Gastrocnemius medialis (tissue), 4 donors: ENCODE measurements at regions not wholly inside any gene's neighbourhood (a gene's known extent, or its start where the extent isn't known, plus 50 kb on each side); places are given as distances from the start of the nearest gene placed in this dataset.

Experiments used
- ATAC-seq, 2 donors: fragments of 150-250 bp; one replicate each; pipeline ENCODE4 v1.9.1; 2016
- DNase-seq, 2 donors: peaks; one replicate each; pipeline ENCODE4 v3.0.0-alpha.2; 2019
- H3K27ac ChIP-seq, 4 donors: fragments of 200-600 bp; sonication (generic); 1 replicate in 1 of 4; 2 replicates in 3 of 4; pipeline ENCODE4 v1.5.1; 2016 to 2018; ENCODE audit warnings: mild to moderate bottlenecking in 2 of 4, moderate library complexity in 1 of 4
- H3K27me3 ChIP-seq, 3 donors: fragments of 200-600 bp; sonication (generic) in 2 of 3; 1 replicate in 1 of 3; 2 replicates in 2 of 3; pipeline versions ENCODE4 v1.5.1 to v1.6.0; 2016 to 2019; ENCODE audit warnings: mild to moderate bottlenecking in 1 of 3, moderate library complexity in 1 of 3
- H3K36me3 ChIP-seq, 2 donors: fragments of 200-600 bp; sonication (generic) in 1 of 2; one replicate each; pipeline ENCODE4 v1.5.1; 2017 to 2018
- H3K4me1 ChIP-seq, 2 donors: fragments of 200-600 bp; sonication (generic) in 1 of 2; one replicate each; pipeline ENCODE4 v1.5.1; 2016 to 2017; ENCODE audit warnings: mild to moderate bottlenecking in 2 of 2
- H3K4me3 ChIP-seq, 4 donors: fragments of 200-600 bp; sonication (generic) in 3 of 4; 1 replicate in 1 of 4; 2 replicates in 3 of 4; pipeline ENCODE4 v1.5.1; 2016 to 2019; ENCODE audit warnings: mild to moderate bottlenecking in 2 of 4
- H3K9me3 ChIP-seq, 3 donors: fragments of 200-600 bp; sonication (generic) in 2 of 3; 1 replicate in 1 of 3; 2 replicates in 2 of 3; pipeline ENCODE4 v1.5.1; 2016 to 2019
- CTCF ChIP-seq, 5 experiments: fragments of 450-650 bp in 3 of 5; fragments of 200-600 bp in 2 of 5; sonication (generic) in 2 of 5; IDR thresholded peaks in 4 of 5; conservative IDR thresholded peaks in 1 of 5; 1 replicate in 4 of 5; 2 replicates in 1 of 5; pipeline ENCODE4 v1.5.1; 2016 to 2019; ENCODE audit warnings: antibody characterized with exemption in 5 of 5, mild to moderate bottlenecking in 3 of 5, moderate library complexity in 3 of 5
- POLR2A ChIP-seq, 2 donors: fragments of 450-650 bp; IDR thresholded peaks; one replicate each; pipeline ENCODE4 v1.6.1; 2017; ENCODE audit warnings: antibody characterized with exemption in 2 of 2, mild to moderate bottlenecking in 2 of 2, moderate library complexity in 2 of 2
- in situ Hi-C, 4 donors: fragments of 200-750 bp; cut with MboI; loops; one replicate each; pipeline versions ENCODE4 v1.15.0 to v1.8.0; 2017; ENCODE audit warnings: low sequenced_read_pairs in 4 of 4
- intact Hi-C: fragments of 100-400 bp; cut with DNase I; formaldehyde crosslinking; loops from one replicate; pipeline ENCODE4 v1.15.1; 2023; ENCODE audit warnings: low total_unique reads

GRCh38 chr10:107269626-107270025 is 105.1 kb upstream of the SORCS1 start:
- in situ Hi-C loops = no loop called here
- intact Hi-C loops = no loop called here
- Histone ChIP-seq H3K9me3 (no peaks in the 10 kb centered on the region), H3K27me3 (no peaks in the 10 kb centered on the region), H3K27ac (no peak overlapping the region), H3K36me3 (no peaks in the 10 kb centered on the region), H3K4me3 (no peak overlapping the region), H3K4me1 (no peaks in the 10 kb centered on the region)
- TF ChIP-seq CTCF (IDR thresholded peaks at IDR 0.05 in 4 of 5, conservative IDR thresholded peaks at IDR 0.05 in 1 of 5) (no peak), POLR2A (IDR thresholded peaks at IDR 0.05) (no peak)
- ATAC-seq (no peak), DNase-seq (no peak)

GRCh38 chr10:107264742-107265141 is 100.2 kb upstream of the SORCS1 start:
- no peaks in the 10 kb centered on the region for H3K9me3 ChIP-seq
- no peaks in the 10 kb centered on the region for H3K36me3 ChIP-seq
- intact Hi-C loops (no loop called here), in situ Hi-C loops (no loop called here)
- H3K27me3 ChIP-seq = no peaks in the 10 kb centered on the region
- no peak for TF ChIP-seq POLR2A (IDR thresholded peaks at IDR 0.05)
- no peak for TF ChIP-seq CTCF (IDR thresholded peaks at IDR 0.05 in 4 of 5, conservative IDR thresholded peaks at IDR 0.05 in 1 of 5)
- DNase-seq (no peak), ATAC-seq (no peak)
- H3K4me3 ChIP-seq = no peak overlapping the region
- H3K4me1 ChIP-seq = no peaks in the 10 kb centered on the region
- no peak overlapping the region for H3K27ac ChIP-seq

- no peaks in the 10 kb centered on the region for H3K36me3 ChIP-seq
- H3K27me3 ChIP-seq = no peaks in the 10 kb centered on the region
- TF ChIP-seq POLR2A (IDR thresholded peaks at IDR 0.05) (no peak), CTCF (IDR thresholded peaks at IDR 0.05 in 4 of 5, conservative IDR thresholded peaks at IDR 0.05 in 1 of 5) (no peak)
- H3K4me3 ChIP-seq = no peak overlapping the region
- no peaks in the 10 kb centered on the region for H3K4me1 ChIP-seq
- H3K27ac ChIP-seq = no peak overlapping the region
- no peaks in the 10 kb centered on the region for H3K9me3 ChIP-seq
- ATAC-seq (no peak), DNase-seq (no peak)
- intact Hi-C loops = no loop called here
- in situ Hi-C loops = no loop called here
Observed at GRCh38 chr10:107244122-107244521, 79.6 kb upstream of the SORCS1 start.

- H3K36me3 ChIP-seq = no peaks in the 10 kb centered on the region
- TF ChIP-seq POLR2A (IDR thresholded peaks at IDR 0.05) = no peak
- TF ChIP-seq CTCF (IDR thresholded peaks at IDR 0.05 in 4 of 5, conservative IDR thresholded peaks at IDR 0.05 in 1 of 5) = no peak
- no peak overlapping the region for H3K4me3 ChIP-seq
- H3K27ac ChIP-seq = no peak overlapping the region
- intact Hi-C loops = no loop called here
- H3K4me1 ChIP-seq = no peaks in the 10 kb centered on the region
- no peaks in the 10 kb centered on the region for H3K27me3 ChIP-seq
- no peak for DNase-seq
- no peak for ATAC-seq
- H3K9me3 ChIP-seq = no peaks in the 10 kb centered on the region
- in situ Hi-C loops = no loop called here
Observed at GRCh38 chr10:107238275-107238674, 73.8 kb upstream of the SORCS1 start.

GRCh38 chr10:107232013-107232412 is 67.5 kb upstream of the SORCS1 start:
- no peak overlapping the region for H3K4me3 ChIP-seq
- H3K36me3 ChIP-seq = no peaks in the 10 kb centered on the region
- H3K27ac ChIP-seq = no peak overlapping the region
- TF ChIP-seq POLR2A (IDR thresholded peaks at IDR 0.05) (no peak), CTCF (IDR thresholded peaks at IDR 0.05 in 4 of 5, conservative IDR thresholded peaks at IDR 0.05 in 1 of 5) (no peak)
- no peaks in the 10 kb centered on the region for H3K27me3 ChIP-seq
- H3K4me1 ChIP-seq = no peaks in the 10 kb centered on the region
- DNase-seq (no peak), ATAC-seq (no peak)
- intact Hi-C loops = no loop called here
- in situ Hi-C loops = no loop called here
- H3K9me3 ChIP-seq = no peaks in the 10 kb centered on the region
